ENCODE measurements at regions not wholly inside any gene's neighbourhood (a gene's known extent, or its start where the extent isn't known, plus 50 kb on each side); places are given as distances from the start of the nearest gene placed in this dataset.
"Not testable (repeated sequence)": the region's sequence is repeated elsewhere in the genome, so short reads cannot be mapped to it uniquely, and the experiment has no call there.

DNA sequence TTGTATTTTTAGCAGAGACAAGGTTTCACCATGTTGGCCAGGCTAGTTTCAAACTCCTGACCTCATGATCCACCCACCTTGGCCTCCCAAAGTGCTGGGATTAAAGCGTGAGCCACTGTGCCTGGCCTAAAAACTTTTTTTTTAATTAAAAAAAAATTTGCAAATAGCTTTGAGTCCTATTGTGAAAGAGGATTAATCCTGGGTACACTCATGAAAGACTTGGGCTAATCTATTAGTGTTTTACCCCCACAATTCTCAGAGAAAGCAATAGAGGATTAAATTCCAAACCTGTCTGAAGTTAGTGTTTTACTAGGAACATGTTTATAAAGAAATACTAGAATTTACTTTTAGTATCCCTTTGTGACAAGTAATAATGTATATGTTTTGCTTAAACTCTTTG lies 76.9 kb upstream of the ITGB1 start:
- DNase-seq = no peak

DNA sequence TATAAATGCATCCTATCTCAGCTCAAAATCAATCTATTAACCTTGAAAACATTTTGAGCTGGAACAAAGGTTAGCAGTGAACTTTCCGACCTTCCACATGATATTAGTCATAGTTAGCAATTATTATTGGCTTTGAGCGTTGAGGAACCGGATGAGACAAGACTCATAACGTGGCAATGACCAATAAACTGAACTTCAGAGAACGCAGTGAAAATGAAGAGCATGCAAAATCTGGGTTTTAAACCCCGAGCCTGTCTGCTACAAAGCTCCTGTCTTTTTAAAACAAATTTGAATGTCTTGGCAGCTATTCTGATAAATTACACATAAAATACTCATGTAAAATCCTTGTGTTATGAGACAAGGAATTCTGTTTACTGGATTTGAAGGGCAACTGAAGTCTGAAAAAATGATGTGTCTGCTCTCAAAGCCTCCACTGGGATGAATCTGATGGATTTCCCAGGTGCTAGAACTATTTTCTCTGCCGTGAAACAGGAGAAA lies 74.7 kb upstream of the ITGB1 start:
- no peak for DNase-seq

- DNase-seq = peak; percentile 58
Observed at GRCh38 chr10:33031815-33032653, 74.0 kb upstream of the ITGB1 start.

DNA sequence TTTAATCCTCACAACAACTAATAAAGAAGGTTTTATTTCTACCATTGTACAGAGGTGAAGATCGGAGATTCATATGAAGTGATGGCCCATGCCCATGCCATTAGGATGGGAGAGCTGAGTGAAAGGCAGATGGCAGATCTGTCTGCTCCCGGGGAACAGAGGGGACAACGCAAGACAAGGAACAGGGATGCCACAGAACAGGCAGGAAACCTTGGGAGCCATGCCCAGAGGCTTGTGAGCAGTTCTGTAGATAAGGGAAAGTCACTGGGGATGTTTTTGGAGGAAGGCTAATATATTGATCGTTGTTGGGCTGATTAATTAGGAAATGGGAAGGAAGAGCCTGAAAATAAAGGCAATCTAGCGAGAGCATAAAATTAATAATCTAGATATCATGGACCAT lies 73.1 kb upstream of the ITGB1 start:
- DNase-seq = no peak

DNA sequence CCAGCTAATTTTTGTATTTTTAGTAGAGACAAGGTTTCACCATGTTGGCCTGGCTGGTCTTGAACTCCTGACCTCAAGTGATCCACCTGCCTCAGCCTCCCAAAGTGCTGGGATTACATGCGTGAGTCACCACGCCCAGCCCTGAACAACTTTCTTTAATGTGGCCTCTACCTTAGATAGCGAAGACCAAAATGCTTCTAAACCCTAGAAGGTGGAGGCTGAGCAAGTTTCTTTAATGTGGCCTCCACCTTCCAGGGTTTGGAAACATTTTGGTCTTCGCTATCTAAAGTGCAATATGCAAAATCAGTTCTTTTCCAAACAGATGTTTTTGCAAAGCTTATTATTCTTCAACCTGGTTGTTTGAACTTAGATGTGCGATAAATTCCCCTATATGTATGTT lies 70.5 kb upstream of the ITGB1 start:
- DNase-seq = not testable (repeated sequence)

- DNase-seq = no peak
Observed at GRCh38 chr10:33027088-33027487, 69.1 kb upstream of the ITGB1 start.

DNA sequence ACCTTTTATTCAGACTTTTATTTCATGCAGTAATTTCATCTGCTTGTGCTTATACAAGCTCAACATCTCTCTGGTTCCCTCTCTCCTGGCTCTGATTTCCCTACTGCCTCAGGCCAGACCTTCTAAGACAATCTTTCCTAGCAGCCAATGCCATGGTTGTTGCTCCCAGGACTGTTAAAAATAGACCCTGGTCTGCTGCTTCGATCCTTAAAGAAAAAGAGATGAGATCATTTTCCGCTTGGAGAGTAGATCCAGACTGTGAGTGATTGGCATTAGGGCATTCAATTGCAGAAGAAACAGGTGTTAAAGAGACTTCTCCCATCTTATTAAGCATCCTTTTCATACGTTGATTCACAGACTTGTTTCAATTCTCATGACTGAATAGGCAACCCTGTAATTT lies 68.4 kb upstream of the ITGB1 start:
- DNase-seq = no peak

DNA sequence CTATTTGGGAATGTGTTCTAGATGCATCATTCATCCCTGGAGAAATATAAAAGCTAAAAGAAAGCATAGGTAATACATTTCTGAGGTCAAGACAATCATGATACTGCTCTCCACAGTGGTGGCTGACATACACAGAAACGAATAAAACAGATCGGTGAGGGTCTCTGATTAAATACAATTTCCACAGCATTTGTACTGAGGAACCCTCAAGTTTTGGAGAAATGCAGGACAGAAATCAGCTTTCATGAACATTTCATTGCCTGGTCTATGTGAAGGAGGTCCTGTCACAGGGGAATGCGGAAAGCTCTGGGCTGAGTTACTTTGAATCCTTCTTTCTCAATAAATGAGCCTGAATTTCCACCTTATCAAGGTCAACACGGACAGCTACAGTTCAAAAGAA lies 67.9 kb upstream of the ITGB1 start:
- DNase-seq = no peak

GRCh38 chr10:33025039-33025438 lies 67.0 kb upstream of the ITGB1 start:
- no peak for DNase-seq

GRCh38 chr10:33022691-33023090 lies 64.7 kb upstream of the ITGB1 start:
- DNase-seq = no peak

DNA sequence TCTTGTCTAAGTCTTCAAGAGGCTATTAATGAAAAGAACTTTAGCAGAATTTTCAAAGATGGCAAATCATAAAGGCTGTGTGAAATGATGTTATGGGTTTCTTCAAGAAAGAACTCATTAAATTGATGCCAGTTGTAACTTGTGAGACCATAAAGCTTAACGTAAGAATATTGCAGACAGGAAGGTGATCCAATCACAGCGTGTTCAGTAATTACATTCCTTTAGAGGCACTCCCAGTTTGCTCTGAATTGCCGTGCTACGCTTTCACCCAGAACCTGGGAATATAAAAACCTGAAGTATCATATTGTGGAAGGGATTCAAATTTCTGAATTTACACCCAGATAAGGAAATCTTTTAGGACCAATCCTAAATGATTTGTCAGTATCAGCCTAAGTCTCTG lies 64.1 kb upstream of the ITGB1 start:
- no peak for DNase-seq

GRCh38 chr10:33016988-33017387 lies 59.0 kb upstream of the ITGB1 start:
- DNase-seq = no peak

DNA sequence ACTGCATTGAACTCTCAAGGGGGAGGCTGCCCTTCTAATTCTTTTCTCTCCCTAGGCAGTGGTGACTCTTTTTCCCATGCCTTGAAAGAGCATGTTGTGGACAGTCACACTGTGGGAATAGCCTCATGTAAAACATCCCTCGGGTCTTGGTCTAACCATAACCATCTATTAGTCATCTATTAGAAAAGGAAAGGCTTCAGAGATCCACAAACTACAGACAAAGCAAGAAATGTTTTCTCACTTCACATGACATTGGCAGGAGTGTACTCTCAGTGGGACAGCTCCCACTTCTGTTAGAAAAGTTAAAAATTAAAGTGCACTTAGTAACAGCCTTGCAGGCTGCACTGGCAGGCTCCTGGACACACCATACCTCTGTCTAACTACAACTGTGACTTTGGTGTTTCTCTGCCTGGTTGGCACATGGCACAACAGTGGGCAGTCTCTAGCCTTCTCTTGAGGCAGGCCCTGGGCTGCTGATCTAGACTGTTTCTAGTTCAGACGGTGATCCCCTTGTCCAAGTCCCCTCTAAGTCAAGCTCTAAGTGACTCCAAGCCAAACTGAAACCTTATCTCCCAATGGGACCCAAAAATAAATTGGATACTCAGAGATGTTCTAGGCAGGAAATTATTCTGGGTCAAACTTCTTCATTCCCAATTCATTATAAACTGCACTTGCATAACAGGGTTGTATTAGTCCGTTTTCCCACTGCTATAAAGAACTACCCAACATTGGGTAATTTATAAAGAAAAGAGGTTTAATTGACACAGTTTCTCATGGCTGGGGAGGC lies 57.9 kb upstream of the ITGB1 start:
- DNase-seq = peak; percentile 90

DNA sequence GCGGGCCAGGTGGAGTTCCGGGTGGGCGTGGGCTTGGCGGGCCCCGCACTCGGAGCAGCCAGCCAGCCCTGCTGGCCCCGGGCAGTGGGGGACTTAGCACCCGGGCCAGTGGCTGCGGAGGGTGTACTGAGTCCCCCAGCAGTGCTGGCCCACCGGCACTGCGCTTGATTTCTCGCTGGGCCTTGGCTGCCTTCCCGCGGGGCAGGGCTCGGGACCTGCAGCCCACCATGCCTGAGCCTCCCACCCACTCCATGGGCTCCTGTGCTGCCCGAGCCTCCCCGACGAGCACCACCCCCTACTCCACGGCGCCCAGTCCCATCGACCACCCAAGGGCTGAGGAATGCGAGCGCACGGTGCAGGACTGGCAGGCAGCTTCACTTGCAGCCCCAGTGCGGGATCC lies 55.3 kb upstream of the ITGB1 start:
- not testable (repeated sequence) for DNase-seq

- peak; percentile 52 for DNase-seq
Observed at GRCh38 chr10:33012306-33012705, 54.3 kb upstream of the ITGB1 start.

- DNase-seq = peak; percentile 89
Observed at GRCh38 chr10:33010132-33011037, 52.4 kb upstream of the ITGB1 start.

DNA sequence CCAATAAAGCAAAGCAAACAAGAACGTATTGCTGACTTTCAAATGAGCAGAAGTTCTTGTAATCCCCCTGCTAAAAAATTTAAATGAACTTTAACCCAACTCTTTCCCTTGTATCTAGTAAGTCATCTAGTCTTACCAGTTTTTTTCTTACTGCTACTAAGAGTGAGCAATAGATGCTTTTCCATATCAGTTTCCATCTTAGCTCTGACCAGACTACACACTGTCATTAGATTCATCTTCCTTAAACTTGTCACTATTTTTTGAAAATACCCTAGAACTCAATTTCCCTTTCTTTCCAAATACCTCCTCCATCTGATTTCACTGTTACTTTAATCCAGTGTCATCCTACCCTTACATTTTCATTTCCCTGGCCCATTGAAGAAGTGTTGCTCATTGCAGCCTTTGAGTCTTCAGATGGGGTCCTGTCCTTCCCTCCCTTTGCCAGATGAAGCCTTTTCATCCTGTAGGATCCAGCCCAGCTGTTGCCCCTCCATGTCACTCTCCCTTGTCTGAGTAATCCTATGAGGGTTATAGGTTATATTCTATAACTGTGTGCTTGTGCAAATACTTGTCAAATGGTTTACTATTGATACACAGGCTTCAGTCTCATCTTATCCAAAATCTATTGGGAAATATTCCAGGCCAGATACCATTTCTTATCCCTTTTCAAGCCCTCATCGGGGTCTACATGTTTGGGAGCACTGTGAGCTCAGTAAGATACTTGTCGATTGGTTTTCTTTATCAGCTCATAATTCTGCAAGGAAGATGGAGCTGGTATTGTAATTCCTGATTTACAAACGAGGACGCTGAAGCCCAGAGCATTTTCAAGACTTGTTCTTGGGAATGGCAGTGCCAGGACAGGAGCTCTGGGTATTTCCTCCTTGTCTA lies 51.5 kb upstream of the ITGB1 start:
- no peak for DNase-seq

- DNase-seq = peak; percentile 86
Observed at GRCh38 chr10:33008499-33009243, 50.6 kb upstream of the ITGB1 start.

- DNase-seq = not testable (repeated sequence)
Observed at GRCh38 chr10:33007731-33008381, 49.8 kb upstream of the ITGB1 start.

All from fibroblast of skin of scalp (primary cell).